Mesothelial cell of epicardium (in vitro differentiated cells): ENCODE measurements at regions not wholly inside any gene's neighbourhood (a gene's known extent, or its start where the extent isn't known, plus 50 kb on each side); places are given as distances from the start of the nearest gene placed in this dataset.

Source experiments
- DNase-seq, 2 experiments: peaks; one replicate each; pipeline ENCODE4 v3.0.0; 2021; ENCODE audit warnings: low spot score in 2 of 2; ENCODE audit not compliant: unreplicated experiment in 2 of 2
- H3K27ac Mint-ChIP-seq: 2 replicates; pipeline ENCODE4 v1.8.0; 2021; ENCODE audit warnings: mixed read lengths
- H3K27me3 Mint-ChIP-seq: 2 replicates; pipeline ENCODE4 v1.8.0; 2021; ENCODE audit warnings: low read depth, mixed read lengths
- H3K36me3 Mint-ChIP-seq: 2 replicates; pipeline ENCODE4 v1.8.0; 2021; ENCODE audit warnings: mixed read lengths
- H3K4me1 Mint-ChIP-seq: 2 replicates; pipeline ENCODE4 v1.8.0; 2021; ENCODE audit warnings: mixed read lengths
- H3K4me3 Mint-ChIP-seq: 2 replicates; pipeline ENCODE4 v1.8.0; 2021; ENCODE audit warnings: mild to moderate bottlenecking, moderate library complexity, mixed read lengths
- H3K9me3 Mint-ChIP-seq: 2 replicates; pipeline ENCODE4 v1.8.0; 2021; ENCODE audit warnings: mixed read lengths
- CTCF ChIP-seq: fragments of 200-600 bp; sonication (generic); IDR thresholded peaks from one replicate; pipeline ENCODE4 v1.5.0; 2021; ENCODE audit warnings: antibody characterized with exemption; ENCODE audit not compliant: unreplicated experiment

- H3K36me3 Mint-ChIP-seq, result no peaks in the 10 kb centered on the region
- no peak for TF ChIP-seq CTCF
- H3K4me3 Mint-ChIP-seq, result no peak overlapping the region
- DNase-seq, result no peak
- no peaks in the 10 kb centered on the region for H3K4me1 Mint-ChIP-seq
- H3K27me3 Mint-ChIP-seq, result no peaks in the 10 kb centered on the region
- H3K9me3 Mint-ChIP-seq, result peaks cover 30% of the 10 kb centered on the region
- H3K27ac Mint-ChIP-seq, result no peak overlapping the region
Measured at GRCh38 chrX:44032479-44032878, 59.3 kb upstream of the NDP start.

GRCh38 chrX:44025555-44025954 lies 52.4 kb upstream of the NDP start:
- TF ChIP-seq CTCF, result no peak
- no peaks in the 10 kb centered on the region for H3K36me3 Mint-ChIP-seq
- H3K27ac Mint-ChIP-seq, result no peak overlapping the region
- no peaks in the 10 kb centered on the region for H3K4me1 Mint-ChIP-seq
- no peaks in the 10 kb centered on the region for H3K27me3 Mint-ChIP-seq
- no peak overlapping the region for H3K4me3 Mint-ChIP-seq
- DNase-seq, result no peak
- peaks cover 22% of the 10 kb centered on the region for H3K9me3 Mint-ChIP-seq
